Frontal cortex (tissue), 3 donors: ENCODE measurements at regions not wholly inside any gene's neighbourhood (a gene's known extent, or its start where the extent isn't known, plus 50 kb on each side); places are given as distances from the start of the nearest gene placed in this dataset.
A peak's percentile ranks its signal among the peaks of the same experiment; 100 is the strongest.

Source experiments
- DNase-seq, 2 donors: peaks; one replicate each; pipeline ENCODE4 v3.0.0; 2012; ENCODE audit warnings: low spot score in 2 of 2
- FAIRE-seq: peaks from 2 replicates; lab custom pipeline; 2012; peaks lifted over from hg19 to GRCh38; lab: Jason Lieb, UNC
- donor health status: control.
- donor health status: control.
- donor health status: control.

DNA sequence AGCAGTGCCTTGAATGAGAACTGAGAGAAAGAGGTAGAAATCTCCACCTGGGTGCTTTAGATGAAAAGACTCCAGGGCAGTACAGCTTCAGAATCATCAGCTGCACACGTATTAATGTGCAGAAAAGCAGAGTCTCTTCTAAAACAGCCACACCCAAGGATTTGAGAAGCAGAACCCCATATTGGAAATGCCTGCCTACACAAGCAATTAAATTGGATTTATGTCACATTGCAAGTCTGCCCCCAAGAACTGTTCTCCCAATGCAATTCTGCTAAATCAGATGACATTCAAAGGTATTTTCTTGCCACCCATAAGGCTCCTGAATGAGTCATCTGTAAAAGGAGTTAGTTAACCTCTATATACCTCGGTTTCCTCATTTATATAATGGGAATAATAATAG is 326.0 kb upstream of the C16orf82 start:
- no peak for DNase-seq
- FAIRE-seq: no peak

DNA sequence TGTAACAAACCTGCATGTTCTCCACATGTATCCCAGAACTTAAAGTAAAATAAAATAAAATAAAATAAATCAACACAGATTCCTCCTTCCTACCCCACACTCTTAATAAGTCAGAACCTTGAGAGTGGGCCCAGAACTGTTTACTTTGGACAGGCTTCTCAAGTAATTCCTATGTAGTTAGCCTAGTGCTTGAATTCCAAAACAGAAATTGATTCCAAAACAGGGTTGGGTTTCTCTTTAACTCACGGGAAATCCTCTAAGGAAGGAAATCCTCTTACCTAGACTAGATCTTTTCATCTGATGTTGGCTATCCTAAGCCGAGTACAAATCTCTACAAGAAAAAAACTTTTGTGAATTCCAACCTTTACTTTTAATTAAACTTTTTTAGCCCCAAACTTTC is 324.7 kb upstream of the C16orf82 start:
- FAIRE-seq (no peak), DNase-seq (no peak)

DNA sequence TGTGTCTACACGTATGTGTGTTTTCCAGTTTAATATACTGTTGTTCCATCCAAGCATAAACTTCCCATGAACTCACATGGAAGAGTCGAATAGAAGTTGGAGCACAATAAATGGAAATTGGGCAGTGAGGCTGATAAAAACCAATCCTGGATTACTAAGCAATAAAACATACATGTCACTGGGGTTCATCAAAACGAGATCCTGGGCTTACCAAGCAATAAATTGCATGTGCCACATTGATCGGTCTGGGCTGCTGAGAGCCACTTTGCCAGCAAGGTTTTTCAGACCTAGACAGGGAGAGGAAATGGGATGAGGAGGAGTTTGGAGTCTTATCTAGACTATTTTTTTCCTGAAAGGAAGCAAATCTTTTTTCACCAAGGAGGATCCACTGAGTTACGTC is 322.3 kb upstream of the C16orf82 start:
- FAIRE-seq (no peak), DNase-seq (no peak)

DNA sequence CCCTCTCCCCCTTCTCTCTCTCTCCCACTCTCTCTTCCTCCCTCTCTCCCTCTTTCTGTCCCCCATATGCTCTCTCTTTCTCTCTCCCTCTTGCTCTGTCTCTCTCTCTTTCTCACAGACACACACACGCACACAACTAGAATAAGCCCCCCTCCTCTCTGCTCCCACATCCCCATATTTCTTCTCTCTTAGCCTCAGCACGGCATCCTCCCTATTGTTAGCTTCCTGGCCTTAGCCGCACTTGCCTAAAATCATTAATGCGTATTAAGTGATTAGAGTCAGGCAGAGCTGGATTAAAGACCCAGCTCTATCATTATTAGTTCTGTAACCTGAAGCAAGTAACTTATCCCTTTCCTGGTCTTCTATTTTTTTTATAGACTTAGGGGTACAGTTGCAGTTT is 319.0 kb upstream of the C16orf82 start:
- DNase-seq: no peak
- no peak for FAIRE-seq

DNA sequence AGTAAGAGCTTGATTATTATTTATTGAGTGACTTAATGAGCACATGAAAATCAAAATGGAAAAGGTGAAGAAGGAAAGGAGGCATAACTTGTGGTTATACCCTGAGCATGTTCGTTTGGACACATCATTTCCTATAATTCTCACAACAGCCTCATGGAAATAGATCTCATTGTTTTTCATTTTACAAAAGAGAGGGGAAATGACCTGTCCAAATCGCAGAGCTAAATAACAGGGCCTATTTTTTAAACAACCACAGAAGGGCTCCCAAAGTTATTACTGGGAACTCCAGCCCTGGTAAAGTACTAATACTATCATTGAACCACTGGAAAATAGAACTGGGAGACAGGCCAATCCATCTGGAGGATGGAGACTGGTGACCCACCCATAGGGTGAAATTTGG is 317.7 kb upstream of the C16orf82 start:
- FAIRE-seq (no peak), DNase-seq (no peak)

DNA sequence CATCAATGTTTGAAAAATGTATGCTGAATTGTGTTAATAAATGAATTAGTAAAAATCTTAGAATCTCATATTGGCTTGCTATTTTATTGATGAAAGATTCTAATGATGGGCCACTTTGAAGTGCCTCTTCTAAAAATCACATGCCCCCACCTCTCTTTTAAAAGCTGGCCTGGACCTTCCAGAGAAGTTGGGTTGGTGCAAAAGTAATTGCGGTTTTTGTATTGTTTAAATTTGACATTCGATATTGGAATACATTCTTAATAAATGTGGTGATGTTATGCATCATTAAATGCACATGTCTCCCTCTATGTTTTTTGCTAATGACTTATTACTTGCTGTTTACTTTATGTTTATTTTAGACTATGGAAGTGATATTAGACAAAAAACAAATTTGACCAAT is 314.6 kb upstream of the C16orf82 start:
- no peak for FAIRE-seq

DNA sequence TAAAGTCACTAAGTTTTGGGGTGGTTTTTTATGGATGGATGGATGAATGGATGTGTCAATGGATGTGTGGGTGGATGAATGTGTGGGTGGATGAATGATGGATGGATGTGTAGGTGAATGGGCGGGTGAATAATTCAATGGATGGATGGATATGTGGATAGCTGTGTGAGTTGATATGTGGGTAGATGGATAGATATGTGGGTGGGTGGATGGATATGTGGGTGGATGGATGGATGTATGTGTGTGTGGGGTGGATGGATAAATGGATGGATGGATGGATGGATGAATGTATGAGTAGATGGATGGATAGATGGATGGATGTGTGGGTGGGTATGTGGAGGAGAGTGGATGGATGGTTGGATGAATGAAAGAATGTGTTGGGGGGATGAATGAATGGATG is 310.1 kb upstream of the C16orf82 start:
- FAIRE-seq: no peak
- no peak for DNase-seq

More for the DNA sequence above, 314.6 kb upstream of the C16orf82 start:
- DNase-seq: no peak

DNA sequence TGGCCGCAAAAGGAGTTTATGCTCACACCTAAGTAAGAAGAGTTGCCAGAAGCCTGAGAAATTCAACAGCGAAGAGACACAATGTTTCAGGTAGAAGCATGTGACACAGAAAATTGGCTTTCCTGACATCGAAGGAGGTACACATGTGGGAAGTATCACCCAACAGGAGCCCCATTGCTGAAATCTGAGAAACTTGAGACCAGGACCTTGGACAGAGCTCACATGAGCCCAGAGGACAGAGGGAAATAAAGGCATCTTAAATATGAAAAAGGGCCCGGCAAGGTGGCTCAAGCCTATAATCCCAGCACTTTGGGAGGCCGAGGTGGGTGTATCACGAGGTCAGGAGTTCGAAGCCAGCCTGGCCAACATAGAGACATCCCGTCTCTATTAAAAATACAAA is 304.1 kb upstream of the C16orf82 start:
- DNase-seq (no peak), FAIRE-seq (no peak)

DNA sequence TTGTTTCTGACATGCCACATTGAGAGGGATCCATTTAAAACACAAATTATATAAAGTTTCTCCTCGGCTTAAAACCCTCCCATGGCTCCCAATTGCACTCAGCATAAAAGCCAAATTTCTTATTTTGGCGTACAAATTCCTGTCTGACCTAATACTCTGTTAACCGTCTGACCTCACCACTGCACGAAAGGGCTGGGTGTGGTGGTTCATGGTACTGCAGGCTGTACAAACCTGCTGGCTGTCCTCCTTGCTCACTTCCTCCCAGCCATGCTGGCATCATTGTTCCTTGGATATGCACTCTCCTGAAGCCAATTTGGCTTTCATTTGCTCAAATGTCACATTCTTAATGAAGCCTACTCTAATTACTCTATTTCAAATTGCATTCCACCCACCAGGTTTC is 301.6 kb upstream of the C16orf82 start:
- FAIRE-seq (no peak), DNase-seq (no peak)

DNA sequence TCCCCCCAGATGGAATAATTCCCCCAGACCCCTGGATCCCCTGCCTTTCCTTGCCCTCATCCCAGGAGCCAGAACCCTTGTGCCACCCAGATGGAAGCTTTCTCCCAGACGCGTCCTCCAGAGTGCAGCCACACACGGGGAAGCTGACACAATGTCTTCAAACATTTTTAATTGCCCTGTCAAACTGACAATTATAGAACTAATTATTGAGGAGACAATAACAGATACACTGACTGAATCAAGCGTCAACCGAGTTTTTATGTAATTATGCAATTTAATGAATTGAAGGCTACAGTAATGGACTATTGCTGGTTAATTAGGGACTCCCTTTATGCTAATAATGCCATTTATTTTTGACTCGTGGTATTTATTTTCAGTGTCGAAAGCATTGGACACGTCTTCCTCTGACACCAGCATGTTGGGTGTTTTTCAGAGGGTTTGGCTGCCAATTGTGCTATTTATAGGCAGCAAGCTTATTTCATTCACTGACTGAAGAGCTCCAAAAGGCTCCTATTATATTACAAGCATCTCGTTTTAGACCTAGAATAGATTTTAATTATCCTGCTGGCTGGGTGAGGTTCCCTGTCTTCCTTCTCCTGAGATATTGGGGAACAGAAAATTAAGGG is 298.2 kb upstream of the C16orf82 start:
- FAIRE-seq (no peak), DNase-seq (no peak)

DNA sequence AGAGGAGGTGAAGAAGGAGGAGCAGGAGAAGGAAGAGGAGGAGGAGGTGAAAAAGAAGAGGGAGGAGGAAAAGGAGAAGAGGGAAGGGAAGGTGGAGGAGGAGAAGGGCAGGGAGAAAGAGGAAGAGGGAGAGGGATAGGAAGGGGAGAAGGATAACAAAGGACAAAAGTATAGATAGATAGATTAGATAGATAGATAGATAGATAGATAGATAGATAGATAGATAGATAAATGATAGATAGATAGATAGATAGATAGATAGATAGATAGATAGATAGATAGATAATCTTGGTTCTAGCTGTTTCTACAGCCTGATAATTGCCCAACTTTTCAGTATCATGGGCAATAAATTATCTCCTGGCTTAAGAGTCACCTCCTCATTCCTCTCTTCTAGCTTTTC is 296.2 kb upstream of the C16orf82 start:
- FAIRE-seq (no peak), DNase-seq (no peak)

DNA sequence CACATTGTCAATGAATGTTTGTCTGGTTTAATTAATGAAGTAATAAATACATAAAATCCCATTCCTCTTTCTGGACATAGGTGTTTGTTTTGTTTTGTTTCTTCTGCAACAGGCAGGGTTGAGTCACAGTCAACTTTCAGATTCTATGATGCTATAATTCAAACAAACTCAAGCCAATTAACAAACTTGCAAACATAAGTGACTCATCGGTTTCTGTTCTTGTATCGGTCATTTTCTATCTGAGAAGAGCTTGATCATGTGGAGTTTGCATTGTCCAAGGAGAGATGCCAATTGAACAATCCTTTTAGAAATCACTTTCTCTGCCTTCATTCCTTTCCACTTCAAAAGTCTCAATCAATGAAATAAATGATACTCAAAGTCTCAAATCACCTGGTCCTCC is 294.2 kb upstream of the C16orf82 start:
- no peak for DNase-seq
- no peak for FAIRE-seq

DNA sequence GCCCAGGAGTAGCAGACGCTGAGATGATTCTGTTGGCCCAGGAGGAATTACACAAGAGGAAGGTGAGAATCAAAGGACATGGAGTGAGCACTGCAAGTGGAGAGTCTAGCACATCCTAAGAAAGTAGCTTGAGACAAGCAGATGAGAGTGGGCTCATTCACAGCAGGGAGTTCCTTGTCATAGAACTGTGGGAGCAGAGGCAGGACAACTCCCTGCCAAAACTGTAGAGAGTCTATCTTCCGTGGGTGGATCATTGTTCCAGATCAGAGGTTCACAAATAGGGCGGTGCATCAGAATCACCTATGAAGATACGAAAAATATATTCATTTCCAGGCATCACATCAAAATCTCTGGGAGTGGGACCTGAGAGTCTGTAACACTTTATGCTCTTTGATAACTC is 288.9 kb upstream of the C16orf82 start:
- FAIRE-seq (no peak), DNase-seq (no peak)

DNA sequence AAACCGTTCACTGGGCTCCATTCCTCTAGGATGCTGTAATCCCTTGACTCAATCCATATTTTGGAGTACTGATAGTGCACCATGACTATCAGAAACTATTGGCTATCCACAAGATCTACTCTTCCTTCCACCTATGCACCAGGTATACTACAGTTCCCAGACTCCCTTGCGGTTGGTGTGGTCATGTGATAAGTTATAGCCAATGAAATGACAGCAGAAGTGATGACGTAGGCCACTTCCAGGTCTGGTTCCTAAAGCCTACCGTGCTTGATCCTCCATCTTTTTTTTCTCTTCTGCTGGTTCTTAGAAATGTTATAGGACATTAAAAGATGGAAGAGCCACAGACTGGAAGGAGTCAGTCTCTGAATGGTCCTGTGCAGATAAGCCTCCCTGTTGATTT is 278.8 kb upstream of the C16orf82 start:
- FAIRE-seq (no peak), DNase-seq (no peak)

DNA sequence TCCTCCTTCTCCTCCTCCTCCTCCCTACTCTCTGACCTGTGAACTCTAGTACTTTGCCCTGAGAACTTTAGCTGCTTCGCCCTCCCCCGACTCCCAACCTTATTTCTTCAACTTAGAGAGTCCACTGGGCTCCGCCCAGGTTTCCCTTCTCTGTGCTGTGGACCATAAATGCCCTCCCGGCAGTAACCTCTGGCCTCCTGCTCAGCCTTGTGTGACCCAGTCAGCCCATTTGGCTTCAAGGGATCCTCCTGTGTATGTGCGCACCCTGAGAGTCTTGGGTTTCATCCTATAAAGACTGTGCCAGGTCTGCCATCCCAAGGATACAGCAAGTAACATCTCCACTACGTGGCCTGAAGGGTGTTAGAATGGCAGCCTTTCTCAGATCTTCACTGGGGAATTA is 275.6 kb upstream of the C16orf82 start:
- DNase-seq (no peak), FAIRE-seq (no peak)

DNA sequence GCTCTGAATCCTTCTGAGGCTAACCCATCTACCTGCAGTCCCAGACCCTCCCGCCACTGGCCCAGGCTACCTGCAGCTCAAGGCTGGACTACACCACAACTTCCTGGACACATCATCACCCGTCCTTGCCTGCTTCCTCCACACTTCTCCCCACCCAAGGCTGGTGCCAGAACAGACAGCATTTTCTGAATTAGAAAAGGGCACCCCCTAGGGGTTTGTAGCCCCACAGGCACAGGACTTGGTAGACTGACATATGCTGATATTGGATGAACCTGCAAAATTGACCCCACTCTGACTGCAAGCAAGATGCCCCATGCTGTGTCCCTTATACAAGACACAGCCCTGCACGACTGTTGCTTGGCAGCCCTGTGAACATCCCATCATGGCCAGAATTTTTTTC is 271.5 kb upstream of the C16orf82 start:
- no peak for FAIRE-seq
- DNase-seq: peak in 1 of 2 donors; percentile 15

DNA sequence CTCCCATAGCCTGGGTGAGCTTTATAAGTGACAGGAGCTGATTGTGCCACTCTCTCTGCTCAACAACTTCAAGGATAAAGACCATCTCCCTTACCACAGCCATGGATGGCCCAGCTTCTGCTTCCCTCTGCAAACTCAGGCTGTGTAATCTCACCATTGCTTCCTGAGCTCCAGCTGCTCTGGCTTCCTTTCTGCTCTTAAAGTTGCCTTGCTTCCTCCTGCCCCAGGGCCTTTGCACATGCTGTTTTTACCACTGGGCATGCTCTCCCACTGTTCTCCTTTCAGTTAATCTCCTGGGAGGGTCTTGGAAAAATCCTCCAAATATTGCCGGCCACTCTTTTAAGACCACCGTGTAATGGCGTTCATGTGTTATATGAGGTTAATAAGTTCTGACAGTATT is 265.1 kb upstream of the C16orf82 start:
- no peak for FAIRE-seq
- no peak for DNase-seq

DNA sequence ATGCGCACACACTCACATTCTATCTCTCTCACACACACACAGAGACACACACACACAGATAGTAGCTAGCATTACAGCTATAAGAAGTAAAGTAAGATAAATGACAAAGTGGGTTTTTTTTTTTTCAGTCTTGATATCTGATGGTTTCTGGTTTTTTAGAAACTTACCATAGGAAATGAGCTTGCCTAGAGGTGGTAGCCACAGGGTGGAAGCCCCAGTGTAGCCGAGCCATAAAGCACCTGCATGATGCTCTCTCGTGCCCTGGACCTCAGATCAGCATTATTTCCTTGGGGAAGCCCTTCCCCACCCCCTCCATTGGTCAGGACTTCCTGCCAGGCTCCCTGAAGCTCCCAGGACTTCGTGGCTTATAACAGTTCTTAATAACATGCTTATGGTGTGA is 264.3 kb upstream of the C16orf82 start:
- no peak for DNase-seq
- no peak for FAIRE-seq

DNA sequence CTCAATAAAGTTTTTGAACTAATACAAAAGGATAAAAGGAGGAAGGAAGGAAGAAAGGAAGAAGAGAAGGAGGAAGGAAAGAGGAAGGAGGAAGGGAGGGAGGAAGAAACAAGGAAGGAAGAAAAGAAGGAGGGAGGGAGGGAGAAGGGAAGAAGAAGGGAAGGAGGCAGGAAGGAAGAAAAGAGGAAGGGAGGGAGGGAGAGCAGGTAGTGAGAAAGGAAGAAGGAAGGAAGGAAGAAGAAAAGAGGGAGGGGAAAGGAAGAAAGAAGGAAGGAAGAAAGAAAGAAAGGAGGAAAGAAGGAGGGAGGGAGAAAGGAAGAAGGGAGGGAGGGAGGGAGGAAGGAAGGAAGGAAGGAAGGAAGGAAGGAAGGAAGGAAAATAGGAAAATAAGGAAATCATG is 263.8 kb upstream of the C16orf82 start:
- no peak for DNase-seq
- no peak for FAIRE-seq

DNA sequence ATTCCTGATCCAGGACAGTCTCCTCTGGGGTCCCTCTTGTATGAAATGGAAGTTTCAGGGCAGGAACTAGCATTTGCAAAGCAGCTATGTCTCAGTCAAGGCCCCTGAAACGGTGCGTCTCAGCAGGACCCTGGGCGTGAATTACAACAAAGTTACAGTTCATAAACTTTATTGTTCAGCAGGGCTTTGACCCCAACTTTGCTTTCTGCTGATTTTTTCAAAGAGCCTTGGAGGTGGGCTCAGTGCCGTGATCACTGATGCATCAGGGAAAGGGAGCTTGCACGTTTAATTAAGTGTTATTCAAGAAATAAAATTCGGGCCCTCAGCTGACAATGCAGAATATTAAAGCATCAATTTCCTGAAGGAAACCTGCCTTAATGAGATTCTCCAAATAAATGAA is 260.1 kb upstream of the C16orf82 start:
- FAIRE-seq (no peak), DNase-seq (no peak)

DNA sequence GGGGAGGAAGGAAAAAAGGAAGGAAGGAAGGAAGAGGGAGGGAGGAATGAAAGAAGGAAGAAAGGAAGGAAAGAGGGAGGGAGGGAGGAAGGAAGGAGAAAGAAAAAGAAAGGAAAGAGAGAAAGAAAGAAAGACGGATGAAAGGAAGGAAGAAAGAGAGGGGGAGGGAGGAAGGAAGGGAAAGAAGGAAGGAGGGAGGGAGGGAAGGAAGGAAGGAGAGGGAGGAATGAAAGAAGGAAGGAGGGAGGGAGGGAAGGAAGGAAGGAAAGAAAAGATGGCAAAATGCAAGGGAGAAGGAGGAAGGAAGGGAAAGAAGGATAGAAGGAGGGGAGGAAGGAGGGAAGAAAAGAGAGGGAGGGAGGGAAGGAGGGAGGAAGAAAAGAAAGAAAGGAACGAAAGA is 257.3 kb upstream of the C16orf82 start:
- no peak for FAIRE-seq
- DNase-seq: no peak

DNA sequence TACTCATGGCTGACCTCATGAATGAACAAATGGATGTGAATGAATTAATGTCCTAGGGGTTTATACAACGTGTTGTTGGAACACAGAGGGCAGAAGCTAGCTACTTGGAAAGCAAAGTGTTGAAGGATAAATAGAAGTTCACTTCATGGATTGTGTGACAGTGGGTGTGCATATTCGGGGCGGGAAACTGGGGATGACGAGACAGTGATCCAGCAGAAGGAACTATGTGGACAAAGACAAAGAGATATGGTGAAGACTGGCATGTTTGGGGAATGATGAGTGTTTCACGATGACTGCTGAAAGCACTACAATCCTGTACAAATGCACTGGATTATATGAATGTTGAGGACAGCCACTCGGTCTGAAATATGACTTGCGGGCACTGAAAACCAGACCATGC is 250.5 kb upstream of the C16orf82 start:
- DNase-seq: no peak
- FAIRE-seq: no peak
